Kidney (tissue), 13 donors: ENCODE measurements at regions not wholly inside any gene's neighbourhood (a gene's known extent, or its start where the extent isn't known, plus 50 kb on each side); places are given as distances from the start of the nearest gene placed in this dataset.
A peak's percentile ranks its signal among the peaks of the same experiment; 100 is the strongest.

Source experiments
- DNase-seq, 5 donors: peaks; one replicate each; pipeline ENCODE4 v3.0.0-alpha.2; 2013 to 2020
- FAIRE-seq: peaks from 2 replicates; lab custom pipeline; 2012; peaks lifted over from hg19 to GRCh38; lab: Jason Lieb, UNC
- H3K27ac ChIP-seq, 2 donors: one replicate each; pipeline ENCODE4 v1.7.0; 2013; ENCODE audit warnings: low read depth in 2 of 2, low read length in 2 of 2, inconsistent platforms in 1 of 2
- H3K27me3 ChIP-seq: one replicate; pipeline ENCODE4 v1.7.1; 2013; ENCODE audit warnings: low read length, inconsistent platforms; ENCODE audit not compliant: control insufficient read depth, insufficient read depth
- H3K36me3 ChIP-seq, 3 donors: one replicate each; pipeline versions ENCODE4 v1.7.0 to v1.7.1; 2013; ENCODE audit warnings: low read length in 3 of 3, control low read depth in 1 of 3, inconsistent platforms in 1 of 3; ENCODE audit not compliant: insufficient read depth in 3 of 3, control insufficient read depth in 2 of 3
- H3K4me1 ChIP-seq, 3 donors: one replicate each; pipeline versions ENCODE4 v1.7.0 to v1.7.1; 2013; ENCODE audit warnings: low read length in 3 of 3, inconsistent platforms in 1 of 3, low read depth in 1 of 3; ENCODE audit not compliant: control insufficient read depth in 2 of 3, insufficient read depth in 2 of 3
- H3K4me3 ChIP-seq, 3 donors: one replicate each; pipeline versions ENCODE4 v1.7.0 to v1.8.1; 2013; ENCODE audit warnings: low read length in 3 of 3, control low read depth in 1 of 3, inconsistent platforms in 1 of 3
- H3K9ac ChIP-seq, 3 donors: one replicate each; pipeline versions ENCODE4 v1.7.0 to v1.7.1; 2013; ENCODE audit warnings: low read length in 3 of 3, control low read depth in 1 of 3, inconsistent platforms in 1 of 3
- H3K9me3 ChIP-seq, 3 donors: one replicate each; pipeline versions ENCODE4 v1.7.0 to v1.7.1; 2013; ENCODE audit warnings: low read length in 3 of 3, control low read depth in 1 of 3, inconsistent platforms in 1 of 3; ENCODE audit not compliant: control insufficient read depth in 2 of 3, insufficient read depth in 1 of 3
- intact Hi-C: fragments of 100-400 bp; cut with DNase I; formaldehyde crosslinking; loops from one replicate; pipeline ENCODE4 v1.11.1; 2022
- TF ChIP-seq, protein P1 (sequence below): IDR thresholded peaks from 3 replicates; pipeline ENCODE4 v1.5.1; 2012; ENCODE audit warnings: mild to moderate bottlenecking, moderate library complexity, borderline replicate concordance; ENCODE audit not compliant: insufficient read depth; ENCODE audit errors: extremely low read depth
- donor health status: control.
- donor health status: control.
- donor health status: control.
- donor health status: control.
- donor health status: control.
- donor health status: DM: yes; HTN: yes; CAD: no.
- donor health status: Normal renal cell carcinoma (clear cell type).

DNA sequence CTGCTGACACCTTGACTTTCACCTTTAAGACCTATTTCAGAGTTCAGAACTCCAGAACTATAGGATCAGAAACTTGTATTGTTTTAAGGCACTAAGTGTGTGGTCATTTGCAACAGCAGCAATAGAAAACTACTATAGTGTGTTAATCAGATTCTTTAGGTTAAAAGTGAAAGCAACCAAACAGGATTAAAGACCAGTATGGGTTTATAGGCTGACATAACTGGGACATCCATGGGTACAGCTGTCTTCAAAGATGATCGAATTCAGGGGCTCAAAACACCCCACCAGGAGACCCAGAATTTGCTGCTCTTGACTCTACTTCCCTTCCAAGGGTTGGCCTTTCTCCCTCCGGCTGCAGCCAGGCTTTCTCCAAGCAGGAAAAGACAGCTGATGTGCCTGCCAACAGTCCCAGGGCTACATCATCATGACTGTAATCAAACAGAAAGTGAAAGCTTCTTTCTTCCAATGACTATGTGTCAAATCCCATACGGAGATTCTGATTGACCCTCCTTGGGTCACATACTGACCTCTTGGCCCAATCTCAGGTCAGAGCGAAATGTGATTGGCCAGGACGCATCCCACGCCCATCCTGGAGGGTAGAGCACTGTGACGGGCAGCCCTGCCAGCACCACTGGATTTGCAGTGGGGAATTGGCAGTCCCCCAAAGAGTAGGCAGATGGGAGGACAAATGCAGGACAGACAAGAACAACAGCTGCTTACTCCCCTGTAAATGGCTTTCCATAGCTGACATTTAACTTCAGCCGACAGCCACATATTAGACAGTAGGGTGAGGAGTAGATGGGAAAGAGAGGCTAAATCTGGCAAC, 51.4 kb upstream of the RNF7 start:
- peak overlapping the region; percentile 1 to 59 (median 40) for H3K4me3 ChIP-seq
- no peaks in the 10 kb centered on the region for H3K27me3 ChIP-seq
- peak overlapping the region; percentile 10 to 81 for H3K27ac ChIP-seq
- H3K9ac ChIP-seq: peak overlapping the region in 2 of 3 donors; percentile 16 to 26
- H3K36me3 ChIP-seq: no peaks in the 10 kb centered on the region
- peaks cover 0 to 5% (median 0%) of the 10 kb centered on the region in 3 donors for H3K4me1 ChIP-seq
- TF ChIP-seq, protein P1, sequence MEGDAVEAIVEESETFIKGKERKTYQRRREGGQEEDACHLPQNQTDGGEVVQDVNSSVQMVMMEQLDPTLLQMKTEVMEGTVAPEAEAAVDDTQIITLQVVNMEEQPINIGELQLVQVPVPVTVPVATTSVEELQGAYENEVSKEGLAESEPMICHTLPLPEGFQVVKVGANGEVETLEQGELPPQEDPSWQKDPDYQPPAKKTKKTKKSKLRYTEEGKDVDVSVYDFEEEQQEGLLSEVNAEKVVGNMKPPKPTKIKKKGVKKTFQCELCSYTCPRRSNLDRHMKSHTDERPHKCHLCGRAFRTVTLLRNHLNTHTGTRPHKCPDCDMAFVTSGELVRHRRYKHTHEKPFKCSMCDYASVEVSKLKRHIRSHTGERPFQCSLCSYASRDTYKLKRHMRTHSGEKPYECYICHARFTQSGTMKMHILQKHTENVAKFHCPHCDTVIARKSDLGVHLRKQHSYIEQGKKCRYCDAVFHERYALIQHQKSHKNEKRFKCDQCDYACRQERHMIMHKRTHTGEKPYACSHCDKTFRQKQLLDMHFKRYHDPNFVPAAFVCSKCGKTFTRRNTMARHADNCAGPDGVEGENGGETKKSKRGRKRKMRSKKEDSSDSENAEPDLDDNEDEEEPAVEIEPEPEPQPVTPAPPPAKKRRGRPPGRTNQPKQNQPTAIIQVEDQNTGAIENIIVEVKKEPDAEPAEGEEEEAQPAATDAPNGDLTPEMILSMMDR: no peak
- intact Hi-C loops: no loop called here
- H3K9me3 ChIP-seq: no peaks in the 10 kb centered on the region
- FAIRE-seq (peak; percentile 51), DNase-seq (peak in 2 of 5 donors; percentile 39 to 88)
